ENCODE measurements at regions not wholly inside any gene's neighbourhood (a gene's known extent, or its start where the extent isn't known, plus 50 kb on each side); places are given as distances from the start of the nearest gene placed in this dataset.

- no peak overlapping the region for H3K4me2 ChIP-seq (ENCODE audit: control insufficient read depth, insufficient read depth)
- POLR2A ChIA-PET: no interaction called here
- no peaks in the 10 kb centered on the region for H3K4me1 ChIP-seq (ENCODE audit: control insufficient read depth, insufficient read depth, low read length)
- BruUV-seq (replicated peaks): no TSS peak
- SMC1A ChIA-PET (ENCODE audit: uncharacterized antibody, unreplicated experiment): interaction anchor here (0.9 kb wide), 1 partner anchor 17 kb away, joined by 3 read pairs; no protein-coding TSS in a partner anchor
- intact Hi-C loops (cut with micrococcal nuclease; ENCODE audit: unreplicated experiment): no loop called here
- in situ Hi-C loops (cut with MboI): no loop called here
- no peak for TF ChIP-seq TAF1 (IDR thresholded peaks at IDR 0.05; ENCODE audit: borderline replicate concordance, low read depth, low read length)
- TF ChIP-seq ZBTB33 (IDR thresholded peaks at IDR 0.05): no peak
- no peaks in the 10 kb centered on the region for H3K27me3 ChIP-seq (replicated peaks in 1 of 2; ENCODE audit: control insufficient read depth in 2 of 2, insufficient read depth in 2 of 2, low read length in 1 of 2)
- CTCF ChIA-PET: no interaction called here
- H4K20me1 ChIP-seq (ENCODE audit: control insufficient read depth, insufficient read depth): no peaks in the 10 kb centered on the region
- FAIRE-seq (no peak), DNase-seq (ENCODE audit: low read depth, low spot score) (no peak), ATAC-seq (no peak)
- no peaks in the 10 kb centered on the region for H3K79me2 ChIP-seq (ENCODE audit: control insufficient read depth, insufficient read depth, low read length)
- H3K4me3 ChIP-seq: no peak overlapping the region
- H3K36me3 ChIP-seq (ENCODE audit: control insufficient read depth in 2 of 2, insufficient read depth in 2 of 2, low read length in 1 of 2): no peaks in the 10 kb centered on the region
- no peak overlapping the region for H3K9ac ChIP-seq (ENCODE audit: control insufficient read depth, insufficient read depth, low read length)
- no peak overlapping the region for H2AFZ ChIP-seq (ENCODE audit: control insufficient read depth, low read depth, low read length)
- H3K9me3 ChIP-seq (replicated peaks; ENCODE audit: control insufficient read depth, insufficient read depth, low read length): no peaks in the 10 kb centered on the region; the same call in 2 of the 3 replicates
- 27% methylated on average over 4 of the region's 4 CpGs for WGBS (ENCODE audit: insufficient coverage, insufficient replicate concordance, low lambda C conversion rate, missing lambda C conversion rate)
- no peak overlapping the region for H3K27ac ChIP-seq (ENCODE audit: control insufficient read depth, insufficient read depth)
- RAD21 ChIA-PET (ENCODE audit: unreplicated experiment): no interaction called here
These were observed 244.1 kb upstream of the RBBP8 start for GRCh38 chr18:22688877-22689496.

GRCh38 chr18:22689712-22690111 lies 243.4 kb upstream of the RBBP8 start:
- no peaks in the 10 kb centered on the region for H3K36me3 ChIP-seq (ENCODE audit: control insufficient read depth in 2 of 2, insufficient read depth in 2 of 2, low read length in 1 of 2)
- intact Hi-C loops (cut with micrococcal nuclease; ENCODE audit: unreplicated experiment) (no loop called here), in situ Hi-C loops (cut with MboI) (no loop called here)
- no peaks in the 10 kb centered on the region for H3K4me1 ChIP-seq (ENCODE audit: control insufficient read depth, insufficient read depth, low read length)
- H2AFZ ChIP-seq (ENCODE audit: control insufficient read depth, low read depth, low read length): no peak overlapping the region
- ChIA-PET POLR2A (no interaction called here), SMC1A (ENCODE audit: uncharacterized antibody, unreplicated experiment) (no interaction called here), RAD21 (ENCODE audit: unreplicated experiment) (no interaction called here), CTCF (no interaction called here)
- no peak for DNase-seq (ENCODE audit: low read depth, low spot score)
- H3K4me3 ChIP-seq: no peak overlapping the region
- no peak overlapping the region for H3K9ac ChIP-seq (ENCODE audit: control insufficient read depth, insufficient read depth, low read length)
- no peak for ATAC-seq
- FAIRE-seq: no peak
- no peak overlapping the region for H3K27ac ChIP-seq (ENCODE audit: control insufficient read depth, insufficient read depth)
- H3K79me2 ChIP-seq (ENCODE audit: control insufficient read depth, insufficient read depth, low read length): no peaks in the 10 kb centered on the region
- H3K9me3 ChIP-seq (replicated peaks; ENCODE audit: control insufficient read depth, insufficient read depth, low read length): no peaks in the 10 kb centered on the region; the same call in 2 of the 3 replicates
- no peak overlapping the region for H3K4me2 ChIP-seq (ENCODE audit: control insufficient read depth, insufficient read depth)
- no TSS peak for BruUV-seq (replicated peaks)
- H4K20me1 ChIP-seq (ENCODE audit: control insufficient read depth, insufficient read depth): no peaks in the 10 kb centered on the region
- TF ChIP-seq EED (IDR thresholded peaks at IDR 0.05; ENCODE audit: low read depth) (no peak), MAX (IDR thresholded peaks at IDR 0.05; ENCODE audit: low read depth, low read length) (no peak), BCLAF1 (IDR thresholded peaks at IDR 0.05) (no peak), ZNF207 (IDR thresholded peaks at IDR 0.05; ENCODE audit: borderline replicate concordance) (no peak), NR2C2 (IDR thresholded peaks at IDR 0.05; ENCODE audit: borderline replicate concordance, control insufficient read depth, insufficient read length, low read depth) (no peak), MTA2 (IDR thresholded peaks at IDR 0.05; ENCODE audit: low read depth) (no peak), TCF12 (IDR thresholded peaks at IDR 0.05; ENCODE audit: low read depth, low read length) (no peak), ZNF622 (IDR thresholded peaks at IDR 0.05) (no peak)
- H3K27me3 ChIP-seq (replicated peaks in 1 of 2; ENCODE audit: control insufficient read depth in 2 of 2, insufficient read depth in 2 of 2, low read length in 1 of 2): no peaks in the 10 kb centered on the region

Data from GM12878 (cell line).